ENCODE measurements at regions not wholly inside any gene's neighbourhood (a gene's known extent, or its start where the extent isn't known, plus 50 kb on each side); places are given as distances from the start of the nearest gene placed in this dataset.

DNA sequence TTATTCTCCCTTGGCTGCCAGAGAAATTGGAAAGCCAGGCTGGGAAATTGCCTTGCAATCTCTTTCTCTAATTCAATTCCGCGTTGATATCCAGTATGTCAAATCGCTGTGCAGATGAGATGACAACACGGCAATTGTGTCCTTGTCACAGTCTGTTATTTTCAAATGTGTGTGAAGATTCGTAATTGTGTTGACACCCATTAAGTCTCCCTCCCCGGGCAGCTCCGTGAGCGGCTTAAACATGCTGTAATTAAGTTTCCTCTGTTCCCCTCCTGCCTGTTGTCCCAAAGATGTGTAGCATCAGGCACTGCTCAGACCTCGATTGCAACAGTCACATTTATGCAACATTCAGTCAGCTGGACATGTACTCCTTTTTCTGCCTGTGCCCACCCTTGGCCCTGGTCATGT is 209.5 kb downstream of the LPIN1 start:
- DNase-seq = no peak

DNA sequence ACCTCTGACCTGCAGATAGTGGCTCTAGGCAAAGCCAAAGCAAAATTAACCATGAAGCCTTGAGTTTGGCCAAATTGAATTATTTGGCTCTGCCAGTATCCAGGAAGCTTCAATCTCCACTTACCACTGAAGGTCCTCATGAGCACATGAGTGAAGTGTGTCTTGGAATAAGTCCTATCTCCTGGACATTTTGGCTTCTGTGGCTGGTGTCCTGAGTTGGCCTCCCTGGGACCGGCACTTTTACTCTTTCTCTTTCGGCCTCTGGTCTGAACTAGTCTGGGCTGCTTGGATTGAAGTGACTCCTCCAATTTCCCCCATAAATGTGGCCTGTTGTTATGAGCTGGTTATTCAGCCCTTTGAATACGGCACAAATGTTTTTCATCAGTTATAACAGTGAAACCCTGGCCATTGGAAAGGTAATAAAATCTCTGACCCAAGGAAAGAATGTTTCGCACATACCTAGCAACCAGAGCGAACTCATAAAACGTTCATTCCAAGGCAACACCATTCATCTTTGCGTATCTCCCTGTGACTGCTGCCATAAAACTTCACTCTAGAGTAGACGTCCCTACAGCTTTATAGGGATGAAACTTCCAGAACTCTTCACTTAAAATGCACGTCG is 216.4 kb downstream of the LPIN1 start:
- DNase-seq = no peak

DNA sequence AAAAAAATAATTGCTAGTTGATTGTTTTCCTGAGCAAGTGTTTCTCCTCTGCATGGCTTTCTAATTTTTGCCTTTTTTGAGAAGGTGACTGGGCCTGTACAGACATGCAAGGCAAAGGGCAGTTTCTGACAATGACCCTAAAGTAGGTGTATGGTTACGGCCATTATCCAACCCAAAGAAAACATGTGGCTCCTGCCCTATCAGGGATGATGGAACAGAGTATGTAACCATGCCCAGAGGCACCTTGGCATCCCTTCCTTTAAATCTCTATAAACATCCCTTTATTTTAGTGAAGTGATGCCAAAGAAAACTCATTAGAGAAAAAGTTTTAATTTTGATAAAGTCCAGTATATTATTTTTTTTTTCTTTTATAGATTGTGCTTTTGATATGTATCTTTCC is 217.5 kb downstream of the LPIN1 start:
- DNase-seq = no peak

DNA sequence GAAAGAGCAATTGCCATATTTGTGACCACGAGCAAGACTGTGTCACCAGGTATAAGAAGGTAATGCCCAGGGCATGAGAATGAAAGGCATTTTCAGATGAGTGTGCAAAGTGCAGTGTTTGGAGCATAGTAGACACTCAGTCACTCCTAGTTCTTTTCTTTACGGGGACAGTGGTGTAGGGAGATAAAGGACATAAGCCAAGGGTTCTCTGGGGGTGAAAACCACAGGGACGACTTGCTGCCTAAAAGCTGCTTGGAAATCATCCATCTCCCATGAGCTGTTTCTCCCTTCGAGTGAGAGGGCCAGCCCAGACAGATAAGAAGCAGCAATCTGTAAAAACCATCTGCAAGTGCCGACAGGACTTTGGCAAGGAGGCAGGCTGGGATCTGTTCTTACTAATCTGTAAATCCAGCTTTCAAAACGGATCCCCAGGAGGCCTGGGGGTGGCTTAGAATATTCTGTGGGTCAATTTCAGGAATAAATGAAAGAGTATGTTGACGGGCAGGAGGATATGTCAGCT is 221.6 kb downstream of the LPIN1 start:
- DNase-seq = no peak

DNA sequence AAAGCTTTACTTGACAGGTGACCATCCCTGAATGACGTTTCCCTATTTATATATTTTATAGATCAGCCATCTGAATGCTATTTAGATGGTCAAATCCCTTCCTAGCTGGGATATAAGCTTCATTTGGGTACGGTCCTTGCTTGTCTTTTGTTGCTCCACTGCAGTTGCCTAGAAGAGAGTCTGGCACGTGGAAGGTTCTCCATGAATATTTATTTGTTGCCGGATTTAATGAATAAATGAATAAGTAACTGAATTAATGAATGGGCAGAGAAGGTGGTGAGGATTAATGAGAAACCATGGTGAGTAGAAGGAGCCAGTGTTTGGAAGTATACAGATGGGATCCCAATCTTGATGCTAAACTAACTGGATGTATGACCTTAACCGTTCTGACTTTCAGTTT is 222.1 kb downstream of the LPIN1 start:
- DNase-seq = no peak

DNA sequence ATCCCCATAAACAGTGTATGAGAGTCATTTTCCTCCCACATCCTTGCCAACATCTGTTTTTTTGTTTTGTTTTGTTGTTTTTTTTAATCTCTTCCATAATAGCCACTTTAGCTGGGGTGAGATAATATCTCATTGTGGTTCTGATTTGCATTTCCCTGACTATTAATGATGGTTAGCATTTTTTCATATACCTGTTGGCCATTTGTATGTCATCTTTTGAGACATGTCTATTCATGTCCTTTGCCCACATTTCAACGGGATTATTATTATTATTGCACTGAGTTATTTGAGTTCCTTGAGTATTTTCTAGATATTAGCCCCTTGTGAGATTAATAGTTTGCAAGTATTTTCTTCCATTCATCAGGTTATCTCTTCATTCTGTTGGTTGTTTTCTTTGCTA is 223.3 kb downstream of the LPIN1 start:
- DNase-seq = no peak

DNA sequence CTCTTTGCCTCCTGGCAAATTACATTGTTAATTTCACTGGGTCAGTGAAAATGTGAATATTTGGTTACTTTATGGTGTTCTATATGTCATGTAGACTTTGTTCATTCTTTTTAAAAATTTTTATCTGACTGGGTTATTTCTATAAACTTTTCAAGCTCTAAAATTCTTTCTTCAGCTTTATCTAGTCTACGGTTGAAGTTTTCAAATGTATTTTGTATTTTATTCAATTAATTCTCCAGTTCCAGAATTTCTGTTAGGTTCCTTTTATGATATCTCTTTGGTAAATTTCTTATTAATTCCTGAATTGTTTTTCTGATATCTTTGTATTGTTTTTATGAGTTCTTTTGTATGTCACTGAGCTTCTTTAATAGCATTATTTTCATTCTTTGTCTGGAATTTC is 228.1 kb downstream of the LPIN1 start:
- DNase-seq = no peak

DNA sequence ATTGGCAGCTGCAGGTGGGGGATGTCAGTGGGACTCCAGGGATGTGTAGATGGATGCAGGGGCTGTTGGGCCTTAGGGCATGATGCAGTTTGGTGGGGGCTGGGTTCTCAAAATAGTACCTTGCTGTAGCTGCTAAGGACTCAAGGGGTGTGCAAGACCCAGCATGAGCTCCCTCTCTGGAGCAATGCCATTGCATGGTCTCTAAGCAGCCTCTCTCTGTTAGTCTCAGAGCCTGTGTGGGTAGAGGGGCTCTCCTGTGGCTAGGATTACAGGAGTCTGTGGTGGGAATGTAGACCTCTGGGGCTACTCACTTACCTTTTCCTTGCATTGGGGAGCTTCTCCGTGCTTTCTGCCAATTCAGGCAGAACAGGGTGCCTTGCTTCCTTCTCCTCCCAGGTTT is 228.9 kb downstream of the LPIN1 start:
- no peak for DNase-seq

DNA sequence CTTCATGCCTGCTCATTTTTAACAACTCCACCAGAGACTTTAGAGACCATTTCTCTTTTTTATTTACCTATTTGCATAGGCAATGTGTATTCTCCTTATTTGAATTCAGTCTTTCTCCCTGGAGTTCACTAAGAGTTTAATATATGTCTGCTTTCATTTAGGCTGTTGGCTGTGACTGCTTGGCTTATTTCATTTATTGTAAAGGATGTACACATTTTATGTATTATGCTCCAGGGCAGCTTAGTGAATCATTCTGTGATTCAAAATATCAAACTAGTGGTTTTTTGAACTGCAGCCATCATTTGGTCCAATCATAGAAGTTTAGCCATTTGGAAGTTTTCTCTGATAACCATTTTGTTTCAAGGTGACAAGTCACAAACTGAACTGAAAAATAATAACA is 229.6 kb downstream of the LPIN1 start:
- DNase-seq = no peak

DNA sequence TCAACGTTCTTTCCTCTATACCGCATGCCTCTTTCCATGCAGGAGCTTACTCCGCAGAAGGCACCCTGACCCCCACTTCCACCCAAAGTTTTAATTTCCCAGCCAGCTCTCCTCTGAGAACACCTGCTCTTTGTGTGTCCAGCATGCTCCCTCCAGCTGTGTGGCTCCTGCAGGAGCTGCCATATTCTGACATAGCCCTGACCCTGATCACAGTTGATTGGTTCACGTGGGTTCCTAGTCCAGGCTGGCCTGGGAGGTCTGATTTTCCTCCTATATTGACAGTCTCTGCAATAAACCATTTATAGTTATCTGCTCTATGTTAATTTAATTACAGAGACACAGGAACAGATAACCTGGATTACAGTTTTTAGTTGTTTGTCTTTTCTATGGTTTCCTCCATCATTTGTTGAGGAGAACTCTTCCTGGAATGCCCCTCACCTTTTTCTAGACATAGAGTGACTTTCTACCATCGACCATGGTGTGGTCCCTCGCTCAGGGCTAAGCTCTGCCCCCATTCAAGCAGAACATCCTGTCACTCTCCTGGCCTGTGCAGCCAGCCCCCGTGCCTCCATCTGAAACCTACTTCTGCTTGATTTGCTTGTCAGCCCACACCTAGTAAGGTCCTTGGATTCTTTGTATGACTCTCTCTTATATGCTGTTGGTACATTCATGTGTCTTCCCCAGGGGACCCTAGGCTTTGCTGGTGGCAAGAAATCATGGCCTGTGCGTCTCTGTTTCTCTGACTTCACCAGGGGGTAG is 231.5 kb downstream of the LPIN1 start:
- no peak for DNase-seq

DNA sequence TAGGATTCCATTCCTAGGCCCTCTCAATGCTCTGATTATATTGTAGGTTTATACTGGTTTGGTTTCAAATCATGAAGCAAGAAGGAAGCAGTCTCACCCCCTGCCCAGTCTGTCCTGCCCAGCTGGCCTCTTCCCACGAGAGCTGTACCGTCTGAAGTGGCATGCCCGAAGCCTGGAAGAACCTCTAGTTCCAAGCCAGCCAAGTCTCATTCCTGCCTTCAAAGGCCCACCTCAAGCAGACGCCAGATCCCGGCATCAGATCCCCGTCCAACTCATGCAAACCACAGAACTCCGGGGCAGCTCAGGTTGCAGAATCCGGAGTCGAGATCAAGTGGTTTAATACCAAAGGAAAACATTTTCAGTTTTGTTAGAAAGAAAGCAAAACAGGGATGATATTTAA is 234.4 kb downstream of the LPIN1 start:
- no peak for DNase-seq

DNA sequence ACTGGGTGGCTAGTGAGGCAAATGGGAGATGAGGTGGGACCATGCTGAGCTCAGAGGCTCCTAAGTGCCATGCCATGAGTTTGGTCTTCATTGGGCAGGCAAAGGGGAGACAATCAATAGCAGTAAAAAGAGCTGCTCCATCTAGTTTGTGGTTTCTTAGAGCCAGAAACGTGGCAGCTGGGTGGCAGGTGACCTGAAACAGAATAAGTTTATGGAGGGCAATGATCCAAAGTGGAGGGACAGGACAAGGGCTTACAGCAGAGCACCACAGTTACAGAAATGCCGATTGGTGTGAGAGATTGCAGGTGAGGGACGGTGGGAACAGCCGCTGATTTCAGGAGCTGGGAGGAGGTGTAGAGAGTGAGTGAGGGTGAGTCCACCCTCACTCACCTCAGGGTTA is 237.0 kb downstream of the LPIN1 start:
- no peak for DNase-seq

DNA sequence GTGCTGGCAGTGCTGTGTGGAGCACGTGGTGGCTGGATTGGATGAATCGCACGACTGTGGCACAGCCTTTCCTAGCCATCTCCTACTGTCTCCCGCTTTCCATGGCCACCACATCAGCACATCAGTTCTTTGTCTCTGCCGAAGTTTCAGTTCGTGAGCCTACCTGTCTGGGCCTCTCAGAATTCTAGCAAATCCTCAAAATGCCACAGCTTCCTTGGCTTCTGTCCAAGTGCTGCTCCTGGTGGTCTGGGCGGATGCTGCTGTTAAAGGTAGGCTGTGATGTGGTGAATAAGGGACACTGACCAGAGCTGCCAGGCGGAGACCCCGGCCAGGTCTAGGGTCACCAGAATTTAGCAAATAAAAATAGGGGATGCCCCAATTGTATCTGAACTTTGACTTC is 237.4 kb downstream of the LPIN1 start:
- no peak for DNase-seq

DNA sequence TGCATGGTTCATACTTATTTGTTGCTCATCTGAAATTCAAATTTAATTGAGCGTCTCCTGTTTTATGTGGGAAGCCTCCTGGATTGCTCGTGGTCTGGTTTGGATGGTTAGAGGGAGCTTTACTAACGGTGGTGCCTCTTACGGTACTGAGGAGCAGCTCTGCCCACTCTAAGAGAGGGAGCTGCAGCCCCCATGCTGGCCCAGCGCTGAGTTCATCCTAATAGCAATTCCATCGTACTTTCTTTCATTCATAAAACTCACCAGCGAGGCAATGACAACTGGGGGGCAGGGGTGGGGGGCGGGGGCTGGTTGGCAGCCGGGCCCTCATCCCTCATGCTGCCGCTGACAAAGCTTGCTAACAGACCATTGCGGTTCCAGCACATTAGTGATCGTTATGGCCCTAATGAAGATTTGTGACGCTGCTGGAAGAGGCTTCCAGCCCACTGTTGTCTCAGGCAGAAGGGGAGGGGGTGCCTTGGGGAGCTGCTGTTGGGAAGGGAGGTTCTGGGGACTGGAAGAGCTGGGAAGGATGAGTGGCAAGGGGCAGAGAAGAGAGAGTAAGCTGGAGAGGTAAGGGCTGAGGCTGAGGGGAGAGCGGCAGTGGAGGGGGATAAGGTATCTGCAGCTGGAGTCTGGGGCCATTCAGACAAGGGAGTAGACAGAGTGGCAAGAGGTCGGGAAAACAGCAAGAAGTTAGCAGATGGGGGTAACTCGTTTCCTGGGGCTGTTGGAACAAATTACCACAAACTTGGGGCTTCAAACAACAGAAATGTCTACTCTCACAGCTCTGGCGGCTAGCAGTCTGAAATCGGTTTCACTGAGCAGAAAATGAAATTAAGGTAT is 238.1 kb downstream of the LPIN1 start:
- no peak for DNase-seq

DNA sequence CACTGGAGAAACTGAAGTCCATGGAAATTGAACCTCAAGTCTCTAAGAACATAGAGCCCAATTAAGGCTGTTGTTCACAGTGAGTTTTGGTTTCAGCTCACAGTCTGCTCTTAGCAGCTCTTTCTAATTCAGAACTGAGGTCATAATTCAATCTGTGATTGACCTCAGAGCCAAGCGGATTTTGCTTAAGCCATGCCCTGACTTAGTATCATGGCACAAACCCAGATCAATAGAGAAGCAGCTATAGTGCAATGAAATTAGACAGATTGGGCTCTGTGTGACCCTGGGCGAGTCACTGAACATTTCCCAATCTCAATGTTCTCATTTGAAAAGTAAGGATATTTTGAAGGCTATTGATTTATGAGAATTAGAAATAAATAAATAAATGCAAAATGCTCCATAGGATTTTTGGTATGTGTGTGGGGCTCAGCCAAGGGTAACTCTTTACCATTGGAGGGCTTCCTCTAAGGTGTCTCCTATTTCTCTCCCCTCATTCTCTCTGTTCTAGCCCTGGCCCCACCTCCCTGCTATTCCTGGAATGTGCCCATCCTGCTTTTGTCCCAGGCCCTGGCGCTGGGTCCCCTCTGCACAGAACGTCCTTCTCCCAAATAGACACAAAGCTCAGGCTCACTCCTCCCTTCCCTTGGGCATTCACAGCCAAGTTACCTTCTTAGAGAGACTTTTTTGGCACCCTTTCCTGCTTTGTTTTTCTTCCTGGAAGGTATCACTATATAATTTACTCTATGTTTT is 239.6 kb downstream of the LPIN1 start:
- no peak for DNase-seq

DNA sequence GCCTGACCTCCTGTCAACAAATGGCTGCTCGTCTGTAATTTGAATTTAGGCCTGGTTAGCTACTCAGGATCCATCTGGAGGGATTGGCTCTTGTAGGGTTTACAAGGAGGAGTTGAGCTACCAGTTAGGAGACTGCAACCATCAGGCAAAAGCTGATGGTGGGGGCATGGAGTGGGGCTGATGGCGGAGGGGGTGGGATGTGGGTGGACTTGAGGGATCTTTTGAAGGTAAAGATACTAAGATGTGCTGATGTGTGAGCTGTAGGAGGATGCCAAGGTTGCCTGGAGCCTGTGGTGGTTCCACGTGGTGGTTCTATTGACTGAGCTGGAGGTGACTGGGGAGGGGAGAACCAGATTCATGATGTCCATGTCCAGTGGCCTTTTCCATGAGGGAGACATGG is 240.7 kb downstream of the LPIN1 start:
- DNase-seq = no peak

DNA sequence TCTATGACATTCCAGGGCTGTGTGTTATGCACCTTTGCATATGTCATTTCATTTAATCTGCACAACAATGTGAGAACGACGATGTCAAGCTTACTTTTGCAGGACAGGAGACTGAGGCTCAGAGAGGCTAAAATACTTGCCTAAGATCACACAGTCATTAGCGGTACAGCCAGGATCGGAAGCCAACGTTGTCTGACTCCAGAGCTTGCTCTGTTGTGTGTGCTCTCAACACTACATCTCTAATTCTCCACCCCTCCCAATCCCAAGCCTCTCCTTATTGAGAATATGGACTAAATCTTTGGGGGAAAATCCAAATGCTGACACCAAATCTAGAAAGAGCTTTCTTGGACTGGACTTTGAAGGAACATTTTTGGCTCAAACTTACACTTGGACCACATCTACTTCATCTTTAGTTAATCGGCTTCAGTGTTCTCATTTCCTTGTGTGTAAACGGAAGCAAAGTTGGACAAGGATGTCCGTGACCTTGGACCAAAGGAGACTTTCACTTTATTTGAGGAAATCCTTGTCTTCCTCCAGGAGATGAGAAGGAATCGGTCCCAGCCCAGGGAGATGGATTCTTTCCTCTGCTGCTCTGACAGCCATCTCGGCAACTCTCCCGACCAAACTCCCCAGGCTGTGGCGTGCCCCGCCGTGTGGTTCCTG is 242.4 kb downstream of the LPIN1 start:
- no peak for DNase-seq

DNA sequence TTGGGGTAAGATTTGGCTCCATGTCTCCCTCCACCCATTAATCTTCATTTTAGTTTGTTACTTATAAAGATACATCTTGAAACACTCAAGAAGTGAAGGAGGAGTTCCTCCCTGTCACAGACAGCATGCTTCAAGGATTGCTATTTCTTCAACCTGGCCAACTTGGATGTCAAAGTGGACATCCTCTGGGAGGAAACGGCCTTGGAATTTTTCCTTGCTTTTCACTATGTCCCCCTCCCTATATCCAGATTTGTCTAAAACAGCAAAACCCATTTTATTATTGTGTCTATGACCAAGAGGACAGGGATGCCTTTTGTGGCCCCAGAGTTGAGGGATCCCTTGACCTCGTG is 242.9 kb downstream of the LPIN1 start:
- no peak for DNase-seq

DNA sequence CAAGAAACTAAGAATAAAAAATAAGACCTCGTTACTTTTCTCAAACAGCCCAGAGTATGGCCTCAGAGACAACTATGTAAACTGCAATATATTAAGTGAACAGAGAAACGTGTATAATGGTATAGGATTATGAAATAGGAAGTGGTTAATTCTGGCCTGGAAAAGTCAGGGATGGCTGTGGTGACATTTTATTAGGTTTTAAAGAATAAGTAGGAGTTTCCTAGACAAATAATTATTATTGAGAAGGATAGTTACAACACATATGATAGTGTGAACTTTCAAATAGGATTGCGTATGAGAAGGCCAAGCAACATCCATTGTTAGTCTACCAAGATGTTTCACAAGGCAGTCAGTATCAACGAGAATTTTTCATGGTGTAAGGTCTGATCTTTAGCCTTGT is 244.1 kb downstream of the LPIN1 start:
- DNase-seq = no peak

DNA sequence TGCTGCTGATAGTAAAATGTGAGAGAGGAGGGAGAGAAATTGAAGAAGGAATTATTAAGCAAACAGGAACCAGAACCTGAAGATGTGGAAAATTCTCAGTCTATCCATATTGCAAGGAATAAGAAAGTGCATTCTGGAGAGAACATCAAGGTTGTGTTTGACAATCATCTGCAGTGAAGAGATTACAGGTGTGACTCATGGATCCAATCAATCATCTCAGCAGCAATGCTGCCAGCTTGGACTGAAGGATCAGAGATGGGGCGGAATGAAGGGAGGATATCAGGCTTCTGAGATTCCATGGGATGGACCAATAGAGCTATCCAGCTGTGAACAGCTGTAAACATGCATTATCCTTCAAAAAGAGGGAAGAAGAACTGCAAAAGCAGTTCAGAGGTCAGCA is 247.3 kb downstream of the LPIN1 start:
- DNase-seq = no peak

DNA sequence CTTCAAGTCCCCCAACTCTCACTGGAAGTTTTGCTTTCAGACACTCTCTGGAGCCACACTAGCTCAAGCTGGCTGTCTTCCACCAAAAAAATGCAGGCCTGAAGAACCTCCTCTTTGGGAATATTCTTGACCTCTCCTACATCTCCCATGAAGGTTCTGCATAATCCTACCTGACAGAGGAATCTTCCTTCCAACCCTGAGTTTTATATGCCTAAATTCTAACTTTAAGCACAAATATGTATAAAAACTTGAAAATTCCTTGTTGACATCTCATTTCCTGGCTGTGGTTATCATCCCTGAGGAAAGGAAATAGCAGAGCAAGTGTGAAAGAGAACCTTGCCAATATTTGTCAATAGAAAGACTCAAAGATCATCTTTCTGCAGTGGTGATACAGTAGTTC is 249.0 kb downstream of the LPIN1 start:
- no peak for DNase-seq

DNA sequence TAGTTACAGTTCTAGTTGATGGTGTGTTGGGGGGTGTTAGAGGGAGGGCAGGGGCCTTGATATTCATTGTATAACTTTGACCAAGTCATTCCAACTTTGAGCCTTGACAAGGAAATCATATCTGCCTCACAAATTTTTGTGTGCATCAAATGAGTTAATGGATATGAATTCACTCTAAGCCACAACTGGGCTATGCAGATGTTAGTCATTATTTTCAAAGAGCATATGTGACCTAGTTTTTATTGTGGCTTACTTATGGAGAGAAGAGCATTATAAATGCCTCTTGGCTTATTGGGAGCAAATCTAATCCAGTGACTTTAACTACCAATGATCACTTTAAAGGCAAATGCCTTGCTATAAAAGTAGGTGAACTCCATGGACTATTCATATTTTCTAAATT is 250.2 kb downstream of the LPIN1 start:
- no peak for DNase-seq

DNA sequence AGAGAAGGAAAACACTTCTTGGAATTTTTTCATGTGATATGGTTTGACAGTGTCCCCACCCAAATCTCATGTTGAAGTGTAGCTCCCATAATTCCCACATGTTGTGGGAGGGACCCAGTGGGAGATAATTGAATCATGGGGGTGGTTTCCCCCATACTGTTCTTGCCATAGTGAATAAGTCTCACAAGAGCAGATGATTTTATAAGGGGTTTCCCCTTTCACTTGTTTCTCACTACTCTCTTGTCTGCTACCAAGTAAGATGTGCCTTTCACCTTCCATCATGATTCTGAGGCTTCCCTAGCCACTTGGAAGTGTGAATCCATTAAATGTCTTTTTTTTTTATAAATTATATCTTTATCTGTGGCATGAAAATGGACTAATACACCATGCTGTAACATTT is 250.7 kb downstream of the LPIN1 start:
- DNase-seq = no peak
